ENCODE measurements at regions not wholly inside any gene's neighbourhood (a gene's known extent, or its start where the extent isn't known, plus 50 kb on each side); places are given as distances from the start of the nearest gene placed in this dataset.
"Not testable (repeated sequence)": the region's sequence is repeated elsewhere in the genome, so short reads cannot be mapped to it uniquely, and the experiment has no call there.

DNA sequence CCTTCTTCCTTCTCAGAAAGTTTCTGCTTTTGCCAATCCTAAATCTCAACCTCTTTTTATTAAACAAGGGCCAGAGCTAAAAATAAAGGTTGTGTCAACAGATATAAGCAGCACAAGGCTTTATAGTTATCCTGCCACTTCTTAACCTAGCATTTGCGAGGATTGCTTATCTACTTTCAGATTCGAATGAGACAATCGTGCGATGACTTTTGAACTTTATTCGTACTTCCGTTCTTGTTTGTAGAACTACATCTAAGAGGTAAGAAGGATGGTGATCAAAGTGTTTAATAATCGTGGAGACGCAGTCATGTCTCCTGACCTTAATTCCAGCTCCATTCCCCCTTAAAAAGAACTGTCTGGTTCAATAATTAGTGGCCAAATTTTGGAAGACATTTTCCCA, 578.6 kb downstream of the PIK3C3 start:
- no peak for DNase-seq (ENCODE audit: low read depth)

DNA sequence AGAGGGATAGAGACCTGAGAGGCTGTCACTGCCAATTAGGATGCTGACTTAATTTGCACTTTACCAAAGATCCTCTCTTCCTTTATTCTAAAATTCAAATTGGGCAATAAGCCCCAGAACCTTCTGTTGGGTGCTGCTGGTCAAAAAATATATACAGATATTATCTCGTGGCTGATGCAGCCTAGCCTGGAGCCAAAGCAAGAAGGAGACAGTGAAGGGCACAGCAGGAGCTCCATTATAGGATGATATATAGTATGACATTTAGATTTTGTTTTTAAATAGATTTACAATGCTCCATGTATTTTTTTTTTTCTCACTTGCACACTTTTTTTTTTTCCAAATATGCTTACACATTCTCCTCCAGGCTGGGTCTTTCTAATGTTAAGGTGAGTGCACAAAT, 579.3 kb downstream of the PIK3C3 start:
- DNase-seq (ENCODE audit: low read depth), result no peak

DNA sequence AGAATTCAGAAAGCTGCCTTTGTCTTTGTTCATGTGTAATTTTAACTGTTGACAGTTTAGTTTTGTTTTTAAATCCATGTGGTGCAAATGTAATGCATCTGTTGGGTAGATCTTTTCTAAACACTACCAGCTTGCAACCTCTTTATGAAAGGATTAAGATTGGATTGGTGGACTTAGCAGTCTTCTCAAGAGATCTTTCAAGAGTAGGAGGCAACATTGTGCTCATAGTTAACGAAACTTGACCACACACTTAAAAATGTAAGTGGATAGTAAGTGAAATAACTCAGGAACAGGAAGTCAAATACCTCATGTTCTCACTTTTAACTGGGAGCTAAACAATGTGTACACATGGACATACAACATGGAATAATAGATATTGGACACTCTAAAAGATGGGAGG, 579.0 kb downstream of the RIT2 start:
- no peak for DNase-seq (ENCODE audit: low read depth)

DNA sequence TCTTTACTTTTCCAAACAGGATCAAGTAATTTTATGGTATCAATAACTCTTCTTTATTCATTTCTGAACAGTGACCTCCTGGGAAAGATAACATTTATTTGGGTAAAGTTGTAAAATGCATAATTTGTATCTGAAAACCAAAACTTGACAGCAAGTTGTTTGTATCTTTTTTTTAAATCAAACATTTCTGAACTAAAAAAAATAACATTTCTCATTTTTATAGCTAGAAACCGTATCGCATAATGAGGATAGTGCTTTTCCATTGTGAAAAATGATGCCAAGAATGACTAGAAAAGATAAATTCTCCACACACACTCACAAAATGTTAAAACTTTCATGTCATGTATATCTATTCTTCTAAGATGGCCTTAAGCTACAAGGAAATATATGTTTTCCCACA, 578.2 kb downstream of the RIT2 start:
- DNase-seq (ENCODE audit: low read depth), result no peak

DNA sequence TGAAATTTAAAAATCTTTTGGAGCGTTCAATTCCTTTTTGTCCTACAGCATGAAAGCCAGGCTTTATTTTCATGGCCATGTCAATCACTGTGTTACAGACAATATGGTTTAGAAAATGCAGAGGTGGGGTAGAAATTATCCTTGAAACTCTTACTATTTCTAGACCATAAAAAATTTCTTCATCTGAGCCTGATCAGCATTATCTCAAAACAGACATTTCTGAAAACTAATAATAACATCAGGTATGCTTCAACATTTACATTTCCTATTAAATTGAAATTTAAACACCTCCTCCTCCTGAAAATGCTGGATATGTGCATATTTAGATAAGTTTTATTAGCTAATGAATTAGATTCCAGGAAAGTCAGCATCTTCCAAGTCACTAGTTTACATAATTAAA, 570.6 kb downstream of the RIT2 start:
- DNase-seq (ENCODE audit: low read depth), result no peak

DNA sequence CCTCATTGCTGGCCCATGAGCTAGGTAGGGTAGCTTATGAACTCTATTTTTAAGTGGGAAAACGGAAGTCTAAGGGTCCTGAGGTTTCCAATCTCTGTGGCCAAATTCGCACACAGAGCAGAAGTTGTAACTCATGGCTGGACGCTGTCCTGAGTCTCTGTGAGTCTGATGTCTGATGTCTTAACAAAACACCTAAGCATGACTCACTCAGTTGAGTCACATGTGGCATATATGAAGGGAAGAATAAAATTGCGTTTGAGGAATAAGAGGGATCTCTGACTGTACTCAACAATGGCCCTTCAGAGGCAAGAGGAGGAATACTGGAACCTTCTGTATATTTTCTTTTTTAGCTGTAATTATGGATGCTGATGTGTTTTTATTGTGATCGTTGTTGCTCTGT, 569.7 kb downstream of the RIT2 start:
- DNase-seq (ENCODE audit: low read depth), result no peak

DNA sequence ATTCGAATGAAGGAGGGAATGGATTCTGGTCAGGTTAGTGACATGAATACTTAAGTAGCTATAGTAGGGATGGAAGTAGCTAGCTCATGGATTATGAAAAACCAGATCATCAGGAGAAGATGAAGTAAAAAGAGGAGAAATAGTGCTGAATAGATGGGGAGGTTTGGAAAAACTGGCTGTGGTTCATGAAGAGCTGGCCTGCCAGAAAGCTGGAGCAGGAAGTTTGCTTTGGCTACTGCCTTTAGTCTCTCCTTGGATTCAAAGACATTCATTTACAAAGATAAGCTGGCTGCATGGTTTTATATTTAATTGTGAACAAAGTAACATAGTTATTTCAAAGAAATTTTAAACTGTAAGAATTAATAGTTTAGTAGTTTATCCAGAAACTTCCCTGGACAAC, 567.0 kb downstream of the RIT2 start:
- no peak for DNase-seq (ENCODE audit: low read depth)

DNA sequence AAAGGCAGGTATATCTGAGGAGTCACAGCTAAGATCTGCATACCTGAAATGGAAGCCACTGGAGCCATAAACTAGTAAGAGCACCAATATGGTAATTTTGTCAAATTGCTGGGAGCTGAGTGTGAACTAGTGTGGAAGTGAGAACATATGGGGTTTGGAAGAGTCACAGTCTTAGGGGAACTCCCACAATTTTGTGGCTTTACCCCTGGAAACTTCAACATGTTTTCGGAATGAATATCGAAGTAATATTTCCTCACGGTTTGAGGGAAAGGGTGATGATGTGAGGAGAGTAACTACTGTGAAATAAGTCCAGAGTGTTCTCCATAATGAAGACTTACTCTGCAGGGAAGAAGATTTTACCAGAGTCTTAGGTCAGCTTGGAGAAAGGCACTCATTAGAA, 565.9 kb downstream of the RIT2 start:
- DNase-seq (ENCODE audit: low read depth), result no peak

DNA sequence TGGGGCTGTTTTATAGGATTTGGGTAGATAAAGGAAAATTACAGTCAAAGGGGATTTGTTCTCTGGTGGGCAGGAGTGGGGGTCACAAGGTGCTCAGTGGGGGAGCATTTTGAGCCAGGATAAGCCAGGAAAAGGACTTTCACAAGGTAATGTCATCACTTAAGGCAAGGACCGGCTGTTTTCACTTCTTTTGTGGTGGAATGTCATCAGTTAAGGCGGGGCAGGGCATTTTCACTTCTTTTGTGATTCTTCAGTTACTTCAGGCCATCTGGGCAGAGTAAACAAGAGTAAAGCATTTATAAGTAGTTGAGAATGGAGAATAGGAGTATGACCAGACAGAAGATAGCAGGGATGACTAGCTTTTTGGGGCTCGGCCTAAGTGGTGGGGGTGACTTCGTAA, 562.9 kb downstream of the RIT2 start:
- DNase-seq (ENCODE audit: low read depth), result not testable (repeated sequence)

DNA sequence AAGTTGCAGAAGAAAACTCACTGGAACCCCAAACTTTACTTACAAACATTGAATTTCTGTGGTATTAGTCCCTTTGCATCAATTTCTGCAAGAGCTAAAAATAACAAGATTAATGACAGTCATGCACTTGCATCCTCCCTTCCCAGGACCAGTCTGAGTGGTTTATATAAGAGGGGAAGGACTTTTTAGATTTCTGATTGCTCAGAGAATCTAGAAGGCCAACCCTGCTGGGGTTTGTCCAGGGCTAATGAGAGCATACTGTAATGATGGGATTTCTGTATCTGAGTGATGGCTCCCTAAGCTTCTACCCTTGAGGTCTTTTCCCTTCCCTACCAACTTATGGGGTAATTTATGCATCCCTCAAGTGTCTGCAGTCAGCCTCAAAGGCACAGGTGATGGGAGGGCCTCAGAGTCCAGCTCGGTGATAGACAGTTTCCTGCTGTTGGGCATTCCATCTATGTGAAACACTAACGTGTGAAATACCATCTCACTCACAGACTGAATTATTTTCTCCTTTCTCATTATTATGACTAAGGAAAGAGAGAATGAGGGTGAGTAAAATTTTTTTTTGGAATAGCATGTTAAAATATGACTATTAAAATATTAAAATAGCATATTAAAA, 556.3 kb downstream of the RIT2 start:
- no peak for DNase-seq (ENCODE audit: low read depth)

DNA sequence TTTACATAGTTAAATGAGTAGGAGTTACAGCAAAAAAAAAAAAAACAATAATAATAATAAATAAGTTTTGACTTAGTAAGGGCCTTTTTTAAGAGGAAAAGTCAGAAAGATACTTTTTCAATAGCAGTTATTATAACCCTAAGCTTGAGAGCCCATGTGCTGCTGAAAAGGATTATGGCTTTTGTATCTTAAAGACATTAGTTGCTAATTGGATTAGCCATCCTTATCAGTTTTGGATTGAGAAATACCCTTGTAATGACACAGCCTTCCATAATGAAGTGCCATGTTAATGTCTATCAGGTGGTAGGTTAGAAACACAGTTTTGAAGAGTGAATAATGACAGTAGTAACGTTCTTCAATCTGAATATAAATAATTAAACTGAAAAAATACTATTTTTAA, 554.0 kb downstream of the RIT2 start:
- no peak for DNase-seq (ENCODE audit: low read depth)

DNA sequence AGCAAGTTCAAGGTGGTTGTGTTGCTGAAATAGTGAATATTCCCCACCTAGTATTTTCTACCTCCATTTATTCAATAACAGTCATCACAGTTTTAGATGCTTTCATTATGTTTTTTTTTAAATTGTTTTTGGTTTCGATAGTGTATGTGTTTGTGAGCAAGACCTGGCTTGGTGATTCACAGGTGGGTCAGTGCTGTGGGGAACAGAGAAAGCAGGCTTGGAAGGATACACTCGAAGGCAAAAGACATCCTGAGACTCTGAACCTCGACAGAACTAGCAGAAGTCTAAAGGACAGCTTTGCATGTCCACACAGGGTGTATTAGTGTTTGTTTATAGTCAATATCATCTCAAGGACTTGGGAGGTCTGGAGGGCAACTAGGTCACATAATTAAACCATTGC, 551.5 kb downstream of the RIT2 start:
- no peak for DNase-seq (ENCODE audit: low read depth)

DNA sequence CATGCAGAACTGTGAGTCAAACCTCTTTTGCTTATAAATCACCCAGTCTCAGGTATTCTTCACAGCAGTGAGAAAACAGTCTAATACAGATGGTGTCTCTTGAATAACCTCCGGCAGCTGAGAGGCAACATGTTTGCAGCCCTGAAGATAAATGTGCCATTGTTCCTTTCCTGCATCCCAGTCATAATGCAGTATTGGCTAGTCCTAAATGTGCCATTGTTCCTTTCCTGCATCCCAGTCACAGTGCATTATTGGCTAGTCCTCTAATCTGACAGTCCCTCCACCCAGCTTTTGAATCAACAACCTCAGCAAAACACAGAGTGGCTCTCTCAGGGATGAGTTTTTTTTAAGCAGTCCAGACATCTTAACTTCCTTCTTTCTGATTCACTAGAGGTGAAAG, 550.7 kb downstream of the RIT2 start:
- DNase-seq (ENCODE audit: low read depth), result no peak

DNA sequence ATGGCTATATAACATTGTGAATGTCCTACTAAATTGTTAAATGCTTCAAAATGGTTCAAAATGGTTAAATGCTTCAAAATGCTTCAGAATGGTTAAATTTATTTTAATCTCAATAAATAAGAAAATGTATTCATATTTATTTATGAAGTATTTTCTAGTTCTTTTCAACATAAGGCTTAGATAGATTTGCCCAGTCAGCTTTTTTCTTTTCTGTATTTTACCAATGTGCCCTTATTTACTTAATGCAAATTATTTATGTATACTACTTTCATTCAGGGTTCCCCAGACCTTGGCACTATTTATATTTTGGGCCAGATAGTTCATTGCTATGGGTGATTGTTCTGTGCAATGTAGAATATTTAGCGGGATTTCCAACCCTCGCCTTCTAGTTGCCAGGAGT, 546.7 kb downstream of the RIT2 start:
- no peak for DNase-seq (ENCODE audit: low read depth)

DNA sequence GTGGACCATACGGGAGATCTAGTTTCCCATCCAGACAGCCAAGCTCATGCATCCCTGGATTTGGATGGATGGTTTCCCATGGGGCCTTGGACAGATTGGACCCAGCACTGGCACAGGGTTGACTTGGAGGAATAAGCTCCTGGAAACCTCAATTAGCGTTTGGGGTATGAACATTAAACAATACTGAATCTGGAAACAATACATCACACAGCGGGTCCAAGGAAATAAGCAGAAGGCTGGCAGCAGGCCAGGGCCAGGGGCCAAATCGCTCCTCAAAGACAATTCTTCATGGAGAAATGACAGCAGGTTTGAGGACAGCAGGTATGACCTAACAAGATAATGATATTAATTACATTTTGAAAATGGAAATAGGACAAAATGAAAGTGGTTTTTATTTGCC, 540.6 kb downstream of the RIT2 start:
- no peak for DNase-seq (ENCODE audit: low read depth)

DNA sequence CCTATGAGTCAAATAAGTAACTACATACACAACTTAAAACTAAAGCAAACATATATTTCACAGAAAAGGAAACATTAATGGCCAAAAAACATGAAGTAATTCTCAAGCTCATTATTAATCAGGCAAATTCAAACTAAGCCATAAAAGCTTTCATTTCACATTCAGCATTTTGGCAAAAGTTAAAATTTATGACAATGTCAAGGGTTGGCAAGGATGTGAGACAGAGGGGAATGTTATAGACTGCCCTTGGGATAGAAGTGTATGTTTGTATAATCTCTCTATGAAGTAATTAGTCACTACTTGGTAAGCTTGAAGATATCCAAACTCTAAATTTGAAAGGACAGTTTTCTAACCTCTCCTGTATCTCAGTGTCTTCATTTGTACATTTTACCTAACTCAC, 539.4 kb downstream of the RIT2 start:
- DNase-seq (ENCODE audit: low read depth), result no peak

DNA sequence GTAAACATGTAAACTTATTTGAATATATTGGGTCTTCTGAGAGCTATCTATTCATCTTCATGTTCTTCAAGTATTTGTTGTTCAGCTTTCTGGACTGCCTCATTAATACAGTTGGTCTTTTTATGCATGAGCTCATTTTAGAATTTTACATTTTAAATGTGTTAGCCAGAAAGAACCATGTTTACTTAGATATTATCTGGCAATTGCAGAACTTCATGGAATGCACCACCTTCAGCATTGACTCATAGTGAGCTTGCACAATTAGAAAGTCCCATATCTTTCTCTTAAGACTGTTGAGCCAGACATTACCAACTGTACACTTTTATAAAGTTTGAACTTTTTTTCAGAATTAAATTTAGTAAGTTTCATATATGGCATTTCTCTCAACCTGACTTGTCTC, 536.7 kb downstream of the RIT2 start:
- DNase-seq (ENCODE audit: low read depth), result no peak

DNA sequence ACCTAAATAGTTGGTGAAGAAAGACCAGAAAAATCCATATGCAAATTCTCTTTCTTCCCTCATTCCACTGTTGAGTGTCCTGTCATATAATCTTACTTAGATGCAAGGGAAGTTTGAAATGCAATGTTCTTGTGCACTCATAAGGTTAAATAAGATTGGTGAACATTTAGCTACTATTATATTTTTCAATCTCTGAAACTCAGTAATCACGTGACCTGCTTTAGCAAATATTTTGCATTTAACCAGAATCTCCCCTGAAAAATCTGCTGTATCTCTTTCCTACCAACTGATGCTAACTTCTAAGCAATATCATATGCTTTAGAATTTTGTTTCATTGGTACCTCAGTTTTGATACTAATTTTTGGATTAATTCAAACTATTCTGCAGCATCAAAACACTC, 533.2 kb downstream of the RIT2 start:
- no peak for DNase-seq (ENCODE audit: low read depth)

DNA sequence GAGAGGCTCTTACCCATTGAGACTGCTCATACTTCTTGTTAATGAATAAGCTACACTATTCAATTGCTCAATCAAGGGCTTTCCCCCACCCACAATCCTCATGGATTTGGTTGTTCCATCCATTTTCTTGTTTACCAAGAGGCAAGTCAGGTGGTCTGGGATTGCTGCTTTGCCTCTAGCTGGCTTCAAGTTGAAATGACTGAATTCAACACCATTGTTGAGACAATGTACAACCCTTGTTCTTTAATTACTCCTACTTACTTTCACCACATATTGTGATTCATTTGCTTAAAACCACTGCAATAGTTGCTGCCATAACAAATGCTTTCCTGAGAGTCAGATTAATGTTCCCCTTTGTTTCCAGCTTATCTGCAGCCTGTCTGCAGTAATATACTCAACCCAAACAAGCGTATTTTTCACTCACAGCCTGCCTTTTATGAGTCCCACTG, 532.2 kb downstream of the RIT2 start:
- DNase-seq (ENCODE audit: low read depth), result no peak

DNA sequence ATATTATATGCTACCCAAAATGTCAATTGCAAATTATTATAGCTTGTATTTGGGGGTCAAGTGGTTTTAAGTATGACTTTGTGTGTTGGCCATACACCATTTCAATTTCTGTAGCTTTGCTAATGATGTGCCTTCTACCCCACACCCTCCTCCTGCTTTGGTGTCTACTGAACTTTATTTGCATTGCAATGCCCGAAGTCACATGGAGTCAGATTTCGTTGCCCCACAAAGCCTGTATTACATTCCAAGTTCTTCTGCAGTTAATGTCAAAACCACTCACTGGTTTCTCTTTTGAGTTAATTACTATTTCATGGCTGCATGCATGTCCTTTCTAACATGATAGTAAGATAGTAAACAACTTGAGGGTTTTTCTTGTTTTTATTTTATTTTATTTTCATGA, 528.9 kb downstream of the RIT2 start:
- no peak for DNase-seq (ENCODE audit: low read depth)

DNA sequence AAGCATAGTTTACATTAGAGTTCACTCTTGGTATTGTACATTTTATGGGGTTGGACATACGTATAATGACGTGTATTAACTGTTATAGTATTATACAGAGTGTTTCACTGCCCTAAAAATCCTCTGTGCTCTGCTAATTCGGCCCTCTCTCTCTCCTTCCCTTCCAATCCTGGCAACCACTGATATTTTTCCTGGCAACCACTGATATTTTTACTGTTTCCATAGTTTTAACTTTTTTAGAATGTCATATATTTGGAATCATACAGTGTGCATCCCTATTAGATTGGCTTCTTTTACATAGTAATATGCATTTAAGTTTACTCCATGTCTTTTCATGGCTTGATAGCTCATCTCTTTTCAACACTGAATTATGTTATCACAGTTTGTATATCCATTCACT, 526.7 kb downstream of the RIT2 start:
- no peak for DNase-seq (ENCODE audit: low read depth)

DNA sequence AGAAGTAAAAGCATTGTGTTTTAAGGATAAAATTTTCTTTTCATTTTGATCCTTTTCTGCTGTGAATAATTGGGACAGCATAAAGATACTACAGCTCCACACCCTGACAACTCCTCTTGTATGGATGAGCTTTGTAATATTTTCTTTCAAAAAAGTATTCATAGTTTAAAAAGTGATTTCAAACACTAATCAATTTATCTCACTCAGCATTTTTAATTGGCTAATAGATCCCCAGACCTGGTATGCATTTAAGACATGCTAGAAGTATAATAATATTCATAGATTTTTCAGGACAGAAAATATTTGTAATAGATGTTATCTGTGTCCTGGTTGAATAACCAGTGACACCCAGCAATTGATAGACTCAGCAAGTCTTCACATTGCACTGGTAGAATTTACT, 510.7 kb downstream of the RIT2 start:
- DNase-seq (ENCODE audit: low read depth), result no peak

DNA sequence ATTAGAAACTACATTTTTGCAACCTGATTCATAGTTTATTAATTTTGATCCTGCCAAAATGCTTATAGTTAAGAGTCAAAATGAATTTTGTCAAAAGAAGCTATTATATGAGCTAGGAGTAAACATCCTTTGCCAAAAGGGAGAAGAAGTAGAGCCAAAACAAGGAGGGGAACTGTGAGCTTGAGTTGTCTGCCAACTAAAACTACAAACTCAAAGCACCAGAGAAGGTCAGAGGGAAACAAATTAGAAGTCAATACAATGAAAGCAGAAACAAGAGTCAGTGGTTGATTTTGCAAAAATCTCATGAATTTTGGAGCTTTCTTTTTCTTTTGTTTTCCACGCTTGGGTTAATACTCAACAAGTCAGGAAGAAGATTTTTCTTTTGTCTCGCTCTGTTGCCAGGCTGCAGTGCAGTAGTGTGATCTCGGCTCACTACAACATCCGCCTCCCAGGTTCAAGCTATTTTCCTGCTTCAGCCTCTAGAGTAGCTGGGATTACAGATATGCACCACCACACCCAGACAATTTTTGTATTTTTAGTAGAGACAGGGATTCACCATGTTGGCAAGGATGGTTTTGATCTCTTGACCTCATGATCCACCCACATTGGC, 508.5 kb downstream of the RIT2 start:
- DNase-seq (ENCODE audit: low read depth), result no peak

DNA sequence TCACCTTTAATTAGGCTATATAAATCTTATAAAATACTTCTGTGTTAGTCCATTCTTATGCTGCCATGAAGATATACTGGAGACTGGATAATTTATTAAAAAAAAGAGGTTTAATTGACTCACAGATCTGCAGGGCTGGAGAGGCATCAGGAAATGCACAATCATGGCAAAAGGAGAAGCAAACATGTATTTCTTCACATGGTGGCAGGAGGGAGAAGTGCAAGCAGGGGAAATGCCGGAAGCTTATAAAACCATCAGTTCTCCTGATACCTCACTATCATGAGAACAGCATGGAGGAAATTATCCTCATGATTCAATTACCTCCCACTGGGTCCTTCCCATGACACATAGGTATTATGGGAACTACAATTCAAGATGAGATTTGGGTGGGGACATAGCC, 504.4 kb downstream of the RIT2 start:
- DNase-seq (ENCODE audit: low read depth), result no peak
